B cell (primary cell): ENCODE measurements at regions not wholly inside any gene's neighbourhood (a gene's known extent, or its start where the extent isn't known, plus 50 kb on each side); places are given as distances from the start of the nearest gene placed in this dataset.

Source experiments
- ATAC-seq: fragments of 200-7000 bp; cut with Tn5 transposase; one replicate; pipeline ENCODE4 v1.10.0; 2021; ENCODE audit warnings: low read depth, mild to moderate bottlenecking, moderate number of reproducible peaks, moderate library complexity
- CTCF ChIA-PET: fragments of 350-600 bp; sonication (Branson Sonifier 250); formaldehyde crosslinking; loops from one replicate; lab custom pipeline; 2021; ENCODE audit warnings: antibody characterized with exemption, inconsistent platforms; lab: Charles Lee
- POLR2A ChIA-PET: fragments of 350-600 bp; sonication (Branson Sonifier 250); formaldehyde crosslinking; loops from one replicate; lab custom pipeline; 2021; ENCODE audit warnings: antibody characterized with exemption; lab: Charles Lee
- DNase-seq: peaks from one replicate; pipeline ENCODE4 v3.0.0; 2013
- H2AFZ ChIP-seq: 2 replicates; pipeline ENCODE4 v1.6.1; 2012; ENCODE audit warnings: mild to moderate bottlenecking, low read depth, low read length; ENCODE audit not compliant: insufficient read depth, poor library complexity, severe bottlenecking
- H3K27ac ChIP-seq, 2 donors: 1 replicate in 1 of 2; 2 replicates in 1 of 2; pipeline ENCODE4 v1.5.1; 2012 to 2013; ENCODE audit warnings: low read length in 2 of 2, mild to moderate bottlenecking in 2 of 2, moderate library complexity in 1 of 2
- H3K27me3 ChIP-seq, 4 experiments: fragments of 200-600 bp in 1 of 4; sonication (generic) in 1 of 4; replicated peaks in 1 of 4; 1 replicate in 2 of 4; 2 replicates in 2 of 4; pipeline versions ENCODE4 v1.6.1 to v1.7.0; 2013 to 2016; ENCODE audit warnings: low read length in 3 of 4, mild to moderate bottlenecking in 2 of 4, mixed read lengths in 1 of 4, moderate library complexity in 1 of 4; ENCODE audit not compliant: insufficient read depth in 4 of 4, control insufficient read depth in 3 of 4; ENCODE audit errors: control extremely low read depth in 1 of 4
- H3K36me3 ChIP-seq, 2 experiments: replicated peaks in 1 of 2; 1 replicate in 1 of 2; 2 replicates in 1 of 2; pipeline versions ENCODE4 v1.6.1 to v1.7.1; 2013; ENCODE audit warnings: low read length in 1 of 2; ENCODE audit not compliant: insufficient read depth in 2 of 2, control insufficient read depth in 1 of 2; ENCODE audit errors: control extremely low read depth in 1 of 2, extremely low read depth in 1 of 2
- H3K4me1 ChIP-seq, 2 donors: fragments of 200-600 bp in 1 of 2; sonication (generic) in 1 of 2; 1 replicate in 1 of 2; 2 replicates in 1 of 2; pipeline versions ENCODE4 v1.5.1 to v1.6.1; 2013 to 2017; ENCODE audit warnings: low read length in 2 of 2; ENCODE audit not compliant: control insufficient read depth in 2 of 2, insufficient read depth in 2 of 2
- H3K4me2 ChIP-seq: replicated peaks from 2 replicates; pipeline ENCODE3; 2012; ENCODE audit warnings: mild to moderate bottlenecking, low read depth, low read length; ENCODE audit not compliant: poor library complexity, severe bottlenecking
- H3K4me3 ChIP-seq, 5 experiments: fragments of 200-600 bp in 1 of 5; sonication (generic) in 1 of 5; 1 replicate in 3 of 5; 2 replicates in 2 of 5; pipeline versions ENCODE4 v1.5.1 to v1.7.0; 2011 to 2016; ENCODE audit warnings: low read length in 4 of 5, mild to moderate bottlenecking in 4 of 5, low read depth in 2 of 5, control low read depth in 1 of 5, moderate library complexity in 1 of 5; ENCODE audit not compliant: insufficient read depth in 1 of 5; ENCODE audit errors: control extremely low read depth in 1 of 5, extremely low read depth in 1 of 5
- H3K79me2 ChIP-seq: fragments of 200-600 bp; sonication (generic); one replicate; pipeline ENCODE4 v1.6.0; 2016; ENCODE audit warnings: low read length; ENCODE audit not compliant: control insufficient read depth, insufficient read depth
- H3K9ac ChIP-seq: fragments of 200-600 bp; sonication (generic); 2 replicates; pipeline ENCODE4 v1.6.1; 2017; ENCODE audit warnings: mild to moderate bottlenecking, low read length, moderate library complexity
- H3K9me3 ChIP-seq, 3 donors: one replicate each; pipeline versions ENCODE4 v1.6.1 to v1.7.1; 2013; ENCODE audit warnings: low read length in 2 of 3; ENCODE audit not compliant: control insufficient read depth in 2 of 3, insufficient read depth in 1 of 3; ENCODE audit errors: control extremely low read depth in 1 of 3
- H4K20me1 ChIP-seq: 2 replicates; pipeline ENCODE4 v1.6.0; 2012; ENCODE audit warnings: mild to moderate bottlenecking, low read length; ENCODE audit not compliant: insufficient read depth, control insufficient read depth, poor library complexity, severe bottlenecking
- H3K27ac Mint-ChIP-seq: one replicate; pipeline ENCODE4 v1.8.0; 2021; ENCODE audit warnings: mixed read lengths
- H3K27me3 Mint-ChIP-seq: one replicate; pipeline ENCODE4 v1.8.0; 2021; ENCODE audit warnings: mixed read lengths
- H3K4me1 Mint-ChIP-seq: one replicate; pipeline ENCODE4 v1.8.0; 2021; ENCODE audit warnings: mixed read lengths
- H3K4me3 Mint-ChIP-seq: one replicate; pipeline ENCODE4 v1.8.0; 2021; ENCODE audit warnings: mixed read lengths
- H3K9me3 Mint-ChIP-seq: one replicate; pipeline ENCODE4 v1.8.0; 2022; ENCODE audit warnings: mixed read lengths; ENCODE audit not compliant: insufficient read depth
- CTCF ChIP-seq: fragments of 200-600 bp; IDR thresholded peaks from one replicate; pipeline ENCODE4 v1.8.0; 2022; ENCODE audit warnings: antibody characterized with exemption, mild to moderate bottlenecking
- EZH2 ChIP-seq: IDR thresholded peaks from 2 replicates; pipeline ENCODE4 v1.6.1; 2012; ENCODE audit warnings: borderline replicate concordance, low read depth, mild to moderate bottlenecking, moderate library complexity, low read length; ENCODE audit not compliant: insufficient read depth, poor library complexity, severe bottlenecking
- WGBS: methylation state at CpG from one replicate; pipeline ENCODE4 v1.1.5; 2013; ENCODE audit warnings: missing lambda C conversion rate; ENCODE audit not compliant: insufficient coverage; 5-methylcytosine and 5-hydroxymethylcytosine counted together
- intact Hi-C: fragments of 100-400 bp; cut with micrococcal nuclease; formaldehyde crosslinking; loops from one replicate; pipeline ENCODE4 v1.10.0; 2022

DNA sequence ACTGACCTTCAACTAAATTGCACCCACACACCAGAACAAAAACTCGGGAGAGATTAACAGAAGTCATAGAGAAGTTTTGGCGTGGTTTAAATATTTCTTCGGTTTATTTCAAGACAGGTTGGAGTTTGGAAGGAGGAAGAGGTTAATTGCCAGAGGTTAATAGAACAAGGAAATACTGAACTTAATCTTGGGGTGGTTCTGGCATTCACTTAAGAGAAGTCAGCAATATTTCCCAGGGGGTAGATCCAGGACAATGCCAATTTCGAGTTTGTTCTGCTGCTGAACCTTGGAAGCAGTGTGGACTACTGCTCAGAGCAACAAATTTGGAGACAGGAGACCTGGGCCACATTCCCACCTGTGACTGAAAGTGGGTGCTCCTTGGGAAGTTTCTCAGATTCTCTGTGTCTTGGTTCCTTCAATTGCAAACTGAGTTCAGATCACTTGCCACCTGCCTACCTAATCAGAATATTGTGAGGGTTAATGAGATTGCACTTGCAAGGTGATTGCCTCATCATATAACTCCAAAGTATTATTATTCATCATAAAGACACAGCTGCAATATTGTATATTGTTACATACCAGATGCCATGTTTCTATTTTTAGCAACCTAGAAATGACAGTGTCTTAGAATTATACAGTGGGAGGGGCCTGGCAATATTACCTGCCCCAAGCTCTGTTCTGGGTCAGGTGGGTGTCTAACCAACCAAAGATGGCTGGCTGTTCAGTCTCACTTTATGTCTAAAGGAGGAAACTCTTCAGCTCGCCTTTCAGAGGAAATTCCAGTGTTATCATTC, 217.4 kb downstream of the CDCA7 start:
- Mint-ChIP-seq H3K27ac (no peak overlapping the region), H3K9me3 (no peaks in the 10 kb centered on the region), H3K27me3 (peaks cover 3% of the 10 kb centered on the region), H3K4me3 (no peak overlapping the region), H3K4me1 (peaks cover 5% of the 10 kb centered on the region)
- no peak overlapping the region for H3K9ac ChIP-seq
- no peaks in the 10 kb centered on the region for H3K79me2 ChIP-seq
- peaks cover 4 to 6% of the 10 kb centered on the region in 2 donors for H3K4me1 ChIP-seq
- ChIA-PET POLR2A (no interaction called here), CTCF (no interaction called here)
- H2AFZ ChIP-seq, result no peak overlapping the region
- DNase-seq (no peak), ATAC-seq (no peak)
- no peaks in the 10 kb centered on the region for H4K20me1 ChIP-seq
- H3K27ac ChIP-seq, result no peak overlapping the region
- H3K9me3 ChIP-seq, result no peaks in the 10 kb centered on the region
- WGBS, result 50% methylated on average over 1 of the region's 5 CpGs
- H3K4me2 ChIP-seq, result no peak overlapping the region
- no peak for TF ChIP-seq CTCF
- TF ChIP-seq EZH2, result no peak
- H3K4me3 ChIP-seq, result no peak overlapping the region
- H3K36me3 ChIP-seq, result no peaks in the 10 kb centered on the region
- H3K27me3 ChIP-seq, result peaks cover 0 to 4% (median 0%) of the 10 kb centered on the region in 4 experiments
- intact Hi-C loops, result loop anchor here (5.0 kb wide), 1 partner anchor 770 kb away; no protein-coding TSS in a partner anchor

- H3K36me3 ChIP-seq, result no peaks in the 10 kb centered on the region
- POLR2A ChIA-PET, result no interaction called here
- intact Hi-C loops, result loop anchor here (5.0 kb wide), 1 partner anchor 769 kb away; no protein-coding TSS in a partner anchor
Observed at GRCh38 chr2:173572848-173573247, 218.2 kb downstream of the CDCA7 start.

More at GRCh38 chr2:173572848-173573247, 218.2 kb downstream of the CDCA7 start:
- no peak overlapping the region for H2AFZ ChIP-seq
- CTCF ChIA-PET, result no interaction called here
- Mint-ChIP-seq H3K4me3 (no peak overlapping the region), H3K27ac (no peak overlapping the region), H3K4me1 (peaks cover 5% of the 10 kb centered on the region), H3K27me3 (peaks cover 3% of the 10 kb centered on the region), H3K9me3 (no peaks in the 10 kb centered on the region)
- TF ChIP-seq CTCF, result no peak
- TF ChIP-seq EZH2, result no peak
- no peak for ATAC-seq
- H3K27ac ChIP-seq, result no peak overlapping the region
- no peaks in the 10 kb centered on the region for H3K27me3 ChIP-seq
- H3K4me1 ChIP-seq, result peaks cover 4 to 6% of the 10 kb centered on the region in 2 donors
- no peaks in the 10 kb centered on the region for H3K9me3 ChIP-seq
- H3K4me3 ChIP-seq, result no peak overlapping the region
- no peak for DNase-seq
- no peaks in the 10 kb centered on the region for H3K79me2 ChIP-seq
- WGBS, result 60% methylated on average over 1 of the region's 1 CpG
- no peak overlapping the region for H3K4me2 ChIP-seq
- no peaks in the 10 kb centered on the region for H4K20me1 ChIP-seq
- no peak overlapping the region for H3K9ac ChIP-seq
